HG03066 (cell line): ENCODE measurements at regions not wholly inside any gene's neighbourhood (a gene's known extent, or its start where the extent isn't known, plus 50 kb on each side); places are given as distances from the start of the nearest gene placed in this dataset.
"Not testable (repeated sequence)": the region's sequence is repeated elsewhere in the genome, so short reads cannot be mapped to it uniquely, and the experiment has no call there.

Experiments used
- ATAC-seq: cut with Tn5 transposase; IDR thresholded peaks from one replicate; pipeline ENCODE4 v1.9.1; 2021; ENCODE audit warnings: low read depth; ENCODE audit not compliant: unreplicated experiment

DNA sequence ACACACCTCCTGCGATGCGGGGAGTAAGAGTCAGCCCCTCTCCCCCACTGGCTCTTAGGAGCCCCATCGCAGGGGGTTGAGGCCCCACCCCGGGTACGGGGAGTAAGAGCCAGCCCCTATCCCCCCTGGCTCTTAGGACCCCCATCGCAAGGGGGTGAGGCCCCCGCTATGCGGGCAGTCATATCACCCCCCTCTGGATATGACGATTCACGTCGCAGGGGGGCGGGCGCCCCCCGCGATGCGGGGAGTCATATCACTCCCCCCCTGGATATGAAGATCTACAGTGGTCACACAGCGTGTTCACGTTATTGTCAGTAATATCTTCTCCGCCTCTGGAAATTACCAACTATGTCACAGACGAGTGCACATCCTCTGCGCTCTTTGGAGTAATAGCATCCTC is 61.1 kb downstream of the DEFB131A start:
- not testable (repeated sequence) for ATAC-seq

GRCh38 chr4:9506672-9507071 is 62.5 kb downstream of the DEFB131A start:
- ATAC-seq = not testable (repeated sequence)

DNA sequence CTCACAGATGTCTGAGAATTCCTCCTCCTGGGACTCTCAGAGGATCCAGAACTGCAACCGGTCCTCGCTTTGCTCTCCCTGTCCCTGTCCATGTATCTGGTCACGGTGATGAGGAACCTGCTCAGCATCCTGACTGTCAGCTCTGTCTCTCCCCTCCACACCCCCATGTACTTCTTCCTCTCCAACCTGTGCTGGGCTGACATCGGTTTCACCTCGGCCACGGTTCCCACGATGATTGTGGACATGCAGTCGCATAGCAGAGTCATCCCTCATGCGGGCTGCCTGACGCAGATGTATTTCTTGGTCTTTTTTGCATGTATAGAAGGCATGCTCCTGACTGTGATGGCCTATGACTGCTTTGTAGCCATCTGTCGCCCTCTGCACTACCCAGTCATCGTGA is 68.7 kb downstream of the DEFB131A start:
- not testable (repeated sequence) for ATAC-seq

GRCh38 chr4:9519631-9520030 is 75.4 kb downstream of the DEFB131A start:
- not testable (repeated sequence) for ATAC-seq

- not testable (repeated sequence) for ATAC-seq
These were observed 78.7 kb downstream of the DEFB131A start for GRCh38 chr4:9522903-9523302.

GRCh38 chr4:9524406-9524805 is 80.2 kb downstream of the DEFB131A start:
- not testable (repeated sequence) for ATAC-seq

GRCh38 chr4:9532134-9532862 is 88.1 kb downstream of the DEFB131A start:
- ATAC-seq = not testable (repeated sequence)

GRCh38 chr4:9532863-9533192 is 88.6 kb downstream of the DEFB131A start:
- not testable (repeated sequence) for ATAC-seq

- ATAC-seq = not testable (repeated sequence)
These were observed 92.9 kb downstream of the DEFB131A start for GRCh38 chr4:9537101-9537500.

DNA sequence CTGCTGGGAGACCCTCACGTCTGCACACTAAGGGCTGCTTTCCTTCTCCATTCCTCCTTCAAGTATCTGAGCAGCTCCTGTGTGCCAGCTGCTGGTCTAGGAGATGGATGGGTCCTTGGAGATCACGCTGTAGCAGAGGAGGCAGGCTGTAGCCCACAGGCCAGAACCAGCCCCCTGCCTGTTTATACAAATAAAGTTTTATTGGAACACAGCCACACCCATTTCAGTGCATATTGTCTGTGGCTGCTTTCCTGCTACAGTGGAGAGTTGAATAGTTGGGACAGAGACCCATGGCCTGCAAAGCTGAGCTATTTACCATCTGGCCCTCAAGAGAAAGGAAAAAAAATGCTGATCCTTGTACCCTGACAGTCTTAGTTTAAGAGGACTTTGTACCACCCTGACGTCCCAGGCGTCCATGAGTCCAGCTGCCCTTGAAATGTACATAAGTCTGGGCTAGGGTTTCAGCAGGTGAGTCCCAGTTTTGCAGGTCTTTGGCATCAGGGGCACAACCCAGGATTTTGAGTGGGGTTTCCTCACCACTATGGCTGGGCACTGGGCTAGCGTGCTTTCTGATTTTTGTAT is 95.8 kb downstream of the DEFB131A start:
- ATAC-seq = not testable (repeated sequence)

DNA sequence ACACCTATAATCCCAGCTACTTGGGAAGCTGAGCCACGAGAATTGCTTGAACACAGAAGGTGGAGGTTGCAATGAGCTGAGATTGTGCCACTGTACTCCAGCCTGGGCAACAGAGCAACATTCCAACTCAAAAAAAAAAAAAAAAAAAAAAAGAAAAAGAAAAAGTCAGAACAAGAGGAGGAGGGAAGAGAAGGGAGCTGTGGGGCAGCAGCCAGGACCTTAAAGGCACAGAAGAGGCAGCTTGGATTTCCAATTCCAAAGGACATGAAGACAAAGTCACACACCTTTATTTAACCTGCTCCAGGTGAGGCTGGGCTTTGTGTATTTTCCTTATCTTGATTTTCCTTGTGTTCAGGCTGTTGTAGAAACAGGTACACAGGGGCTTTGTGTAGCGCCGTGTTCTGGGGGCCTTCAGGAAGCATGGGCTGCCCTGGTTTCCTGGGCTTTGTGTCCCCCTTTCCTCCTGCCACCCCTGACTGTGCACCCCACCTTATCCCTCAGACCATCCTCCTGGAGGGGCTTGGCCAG is 97.2 kb downstream of the DEFB131A start:
- ATAC-seq = not testable (repeated sequence)

- ATAC-seq = not testable (repeated sequence)
These were observed 100.6 kb downstream of the DEFB131A start for GRCh38 chr4:9544851-9545250.

- ATAC-seq = not testable (repeated sequence)
These were observed 103.3 kb downstream of the DEFB131A start for GRCh38 chr4:9547470-9547869.

- ATAC-seq = not testable (repeated sequence)
These were observed 111.9 kb downstream of the DEFB131A start for GRCh38 chr4:9556076-9556475.

GRCh38 chr4:9577869-9578268 is 133.7 kb downstream of the DEFB131A start:
- ATAC-seq = not testable (repeated sequence)

DNA sequence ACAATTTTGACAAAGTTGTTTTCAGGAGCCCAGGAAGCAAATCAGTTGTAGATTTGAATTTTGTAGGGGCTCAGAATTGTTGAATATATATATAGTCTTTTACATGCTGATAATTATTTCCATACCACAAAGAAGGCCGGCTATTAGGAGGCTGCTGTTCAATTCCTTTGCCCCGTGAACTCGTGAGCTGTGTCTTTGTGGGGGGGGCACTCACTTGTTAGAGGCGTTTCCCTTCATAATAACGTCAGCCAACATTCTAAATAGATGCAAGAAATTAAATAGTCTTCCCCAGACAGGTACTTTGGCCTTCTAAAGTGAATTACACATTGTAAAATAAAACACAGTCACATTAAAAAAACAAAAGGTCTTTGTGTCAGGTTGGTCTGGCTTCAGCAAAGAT is 138.7 kb downstream of the DEFB131A start:
- ATAC-seq = not testable (repeated sequence)

GRCh38 chr4:9592010-9592409 is 147.8 kb downstream of the DEFB131A start:
- ATAC-seq = no peak

DNA sequence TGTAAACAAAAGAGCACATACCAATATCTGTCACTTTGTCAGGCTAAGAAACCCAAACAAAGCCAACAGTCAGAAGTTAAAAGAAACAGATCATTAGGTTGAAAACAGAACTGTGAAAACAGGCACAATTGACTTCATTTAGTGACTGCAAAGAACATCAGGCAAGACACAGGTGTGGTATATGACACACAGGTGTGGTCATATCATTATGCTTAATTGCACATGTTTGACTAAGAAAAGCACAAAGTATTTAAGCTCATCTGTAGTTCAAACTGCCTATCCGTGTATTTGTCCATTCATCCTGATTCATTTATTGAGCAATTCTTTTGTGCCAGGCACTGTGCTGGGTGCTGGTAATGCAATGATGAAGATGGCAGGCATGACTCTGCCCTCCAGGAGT is 150.7 kb downstream of the DEFB131A start:
- ATAC-seq = no peak

DNA sequence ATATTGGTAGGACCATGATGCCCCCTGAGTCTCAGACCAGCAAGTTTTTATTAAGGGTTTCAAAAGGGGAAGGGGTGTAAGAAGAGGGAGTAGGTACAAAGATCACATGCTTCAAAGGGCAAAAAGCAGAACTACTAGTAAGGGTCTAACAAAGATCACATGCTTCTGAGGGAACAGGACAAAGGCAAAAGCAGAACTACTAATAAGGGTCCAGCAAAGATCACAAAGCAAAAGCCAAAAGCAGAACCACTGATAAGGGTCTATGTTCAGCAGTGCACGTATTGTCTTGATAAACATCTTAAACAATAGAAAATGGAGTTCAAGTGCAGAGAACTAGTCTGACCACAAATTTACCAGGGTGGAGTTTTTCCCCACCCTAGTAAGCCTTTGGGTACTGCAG is 151.3 kb downstream of the DEFB131A start:
- not testable (repeated sequence) for ATAC-seq

DNA sequence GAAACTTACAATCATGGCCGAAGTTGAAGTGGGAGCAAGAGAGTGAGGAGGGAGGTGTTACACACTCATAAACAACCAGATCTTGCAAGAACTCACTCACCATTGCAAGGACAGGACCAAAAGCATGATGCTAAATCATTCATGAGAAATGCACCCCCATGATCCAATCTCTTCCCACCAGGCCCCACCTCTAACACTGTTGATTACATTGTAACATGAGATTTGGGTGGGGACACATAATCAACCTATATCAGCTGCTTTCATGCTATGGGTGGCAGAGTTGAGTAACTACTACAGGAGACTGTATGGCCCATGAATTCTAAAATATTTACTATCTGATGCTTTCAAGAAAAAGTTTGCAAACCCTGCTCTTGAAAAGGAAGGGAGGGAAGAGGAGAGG is 155.1 kb downstream of the DEFB131A start:
- no peak for ATAC-seq

DNA sequence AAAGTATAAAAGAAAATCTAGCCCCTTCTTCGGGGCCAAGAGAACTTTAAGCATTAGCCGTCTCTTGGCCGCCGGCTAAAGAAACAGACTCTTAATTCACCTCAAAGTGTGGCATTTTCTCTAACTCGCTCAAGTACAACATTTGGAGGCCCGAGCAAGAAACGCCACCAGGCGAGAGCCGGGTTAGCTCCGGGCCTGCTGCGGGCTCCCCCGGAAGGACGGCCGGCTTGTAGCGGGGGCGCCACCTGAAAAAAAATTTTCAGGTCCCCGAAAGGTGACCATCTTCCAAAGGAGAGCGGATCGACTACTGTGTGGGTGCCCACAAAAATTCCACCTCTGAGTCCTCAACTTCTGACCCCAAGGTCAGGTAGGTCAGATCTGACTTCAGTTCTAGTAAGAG is 156.0 kb downstream of the DEFB131A start:
- no peak for ATAC-seq

DNA sequence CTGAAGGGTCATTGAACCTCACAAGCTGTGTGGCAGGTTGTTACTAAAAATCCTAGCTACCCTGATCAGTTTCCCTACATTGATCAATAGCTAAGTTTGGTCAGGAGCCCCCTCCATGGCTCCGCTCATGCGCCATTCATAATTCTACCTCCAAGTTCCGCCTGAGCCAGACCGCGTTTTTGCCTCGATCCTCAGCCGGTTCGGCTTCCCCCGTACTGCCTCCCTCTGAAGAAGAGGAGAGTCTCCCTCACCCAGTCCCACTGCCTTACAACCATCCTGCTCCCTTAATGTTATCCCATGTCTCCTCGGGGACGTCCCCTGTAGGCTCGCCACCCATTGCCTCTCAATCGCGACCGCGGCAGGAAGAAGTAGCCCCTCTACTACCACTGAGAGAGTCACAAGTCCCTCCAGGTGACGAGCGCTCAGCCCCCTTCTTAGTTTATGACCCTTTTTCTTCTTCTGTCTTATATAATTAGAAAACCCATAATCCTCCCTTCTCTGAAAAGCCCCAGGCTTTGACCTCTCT is 158.2 kb downstream of the DEFB131A start:
- ATAC-seq = no peak
